B cell (primary cell): ENCODE measurements at regions not wholly inside any gene's neighbourhood (a gene's known extent, or its start where the extent isn't known, plus 50 kb on each side); places are given as distances from the start of the nearest gene placed in this dataset.

Source experiments
- EZH2 ChIP-seq: IDR thresholded peaks from 2 replicates; pipeline ENCODE4 v1.6.1; 2012; ENCODE audit warnings: borderline replicate concordance, low read depth, mild to moderate bottlenecking, moderate library complexity, low read length; ENCODE audit not compliant: insufficient read depth, poor library complexity, severe bottlenecking
- TF ChIP-seq, protein P1 (sequence below): fragments of 200-600 bp; IDR thresholded peaks from one replicate; pipeline ENCODE4 v1.8.0; 2022; ENCODE audit warnings: antibody characterized with exemption, mild to moderate bottlenecking

DNA sequence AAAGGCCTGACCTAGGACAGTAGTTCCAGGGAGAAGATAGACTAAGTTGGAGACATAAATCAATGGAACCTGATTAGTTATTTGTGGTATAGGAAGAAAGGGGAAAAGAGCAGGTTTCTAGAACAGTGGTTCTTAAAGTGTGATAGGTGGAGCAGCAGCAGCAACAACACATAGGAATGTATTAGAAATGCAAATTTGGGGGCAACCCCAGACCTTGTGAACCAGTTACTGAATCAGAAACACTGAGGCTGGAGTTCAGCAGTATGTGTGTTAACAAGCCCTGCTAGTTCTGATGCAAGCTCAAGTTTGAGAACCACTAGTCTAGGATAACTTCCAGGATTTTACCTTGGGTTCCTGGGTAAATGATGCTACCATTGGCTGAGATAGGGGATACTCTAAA is 308.7 kb downstream of the EMP1 start:
- TF ChIP-seq, protein P1, sequence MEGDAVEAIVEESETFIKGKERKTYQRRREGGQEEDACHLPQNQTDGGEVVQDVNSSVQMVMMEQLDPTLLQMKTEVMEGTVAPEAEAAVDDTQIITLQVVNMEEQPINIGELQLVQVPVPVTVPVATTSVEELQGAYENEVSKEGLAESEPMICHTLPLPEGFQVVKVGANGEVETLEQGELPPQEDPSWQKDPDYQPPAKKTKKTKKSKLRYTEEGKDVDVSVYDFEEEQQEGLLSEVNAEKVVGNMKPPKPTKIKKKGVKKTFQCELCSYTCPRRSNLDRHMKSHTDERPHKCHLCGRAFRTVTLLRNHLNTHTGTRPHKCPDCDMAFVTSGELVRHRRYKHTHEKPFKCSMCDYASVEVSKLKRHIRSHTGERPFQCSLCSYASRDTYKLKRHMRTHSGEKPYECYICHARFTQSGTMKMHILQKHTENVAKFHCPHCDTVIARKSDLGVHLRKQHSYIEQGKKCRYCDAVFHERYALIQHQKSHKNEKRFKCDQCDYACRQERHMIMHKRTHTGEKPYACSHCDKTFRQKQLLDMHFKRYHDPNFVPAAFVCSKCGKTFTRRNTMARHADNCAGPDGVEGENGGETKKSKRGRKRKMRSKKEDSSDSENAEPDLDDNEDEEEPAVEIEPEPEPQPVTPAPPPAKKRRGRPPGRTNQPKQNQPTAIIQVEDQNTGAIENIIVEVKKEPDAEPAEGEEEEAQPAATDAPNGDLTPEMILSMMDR, result no peak
- TF ChIP-seq EZH2, result no peak
